Testis (tissue), 2 donors: ENCODE measurements at regions not wholly inside any gene's neighbourhood (a gene's known extent, or its start where the extent isn't known, plus 50 kb on each side); places are given as distances from the start of the nearest gene placed in this dataset.

Experiments used
- DNase-seq: peaks from one replicate; pipeline ENCODE4 v3.0.0-alpha.2; 2019
- H3K27ac ChIP-seq, 2 donors: fragments of 200-600 bp; sonication (generic); one replicate each; pipeline ENCODE4 v1.5.1; 2019
- H3K27me3 ChIP-seq: fragments of 200-600 bp; sonication (generic); one replicate; pipeline ENCODE4 v1.5.1; 2019
- H3K36me3 ChIP-seq: fragments of 200-600 bp; sonication (generic); one replicate; pipeline ENCODE4 v1.5.1; 2017; ENCODE audit warnings: low read depth; ENCODE audit errors: missing control alignments
- H3K4me1 ChIP-seq: fragments of 200-600 bp; sonication (generic); one replicate; pipeline ENCODE4 v1.5.1; 2019
- H3K4me3 ChIP-seq, 2 donors: fragments of 200-600 bp; sonication (generic); one replicate each; pipeline ENCODE4 v1.5.1; 2017 to 2019
- H3K9me3 ChIP-seq: fragments of 200-600 bp; sonication (generic); one replicate; pipeline ENCODE4 v1.5.1; 2017
- POLR2A ChIP-seq: fragments of 450-650 bp; IDR thresholded peaks from one replicate; pipeline ENCODE4 v1.6.1; 2017; ENCODE audit warnings: antibody characterized with exemption, mild to moderate bottlenecking, moderate library complexity
- WGBS, 2 donors: methylation state at CpG; one replicate each; pipeline ENCODE4 v1.1.5; 2018; 5-methylcytosine and 5-hydroxymethylcytosine counted together
- intact Hi-C: fragments of 100-400 bp; cut with DNase I; formaldehyde crosslinking; loops from one replicate; pipeline ENCODE4 v1.15.1; 2023; ENCODE audit warnings: low total_unique reads
- TF ChIP-seq, protein P1 (sequence below), 3 experiments: fragments of 450-650 bp in 2 of 3; fragments of 200-600 bp in 1 of 3; sonication (generic) in 1 of 3; IDR thresholded peaks; one replicate each; pipeline ENCODE4 v1.5.1; 2016 to 2019; ENCODE audit warnings: antibody characterized with exemption in 3 of 3, mild to moderate bottlenecking in 2 of 3, moderate library complexity in 1 of 3

DNA sequence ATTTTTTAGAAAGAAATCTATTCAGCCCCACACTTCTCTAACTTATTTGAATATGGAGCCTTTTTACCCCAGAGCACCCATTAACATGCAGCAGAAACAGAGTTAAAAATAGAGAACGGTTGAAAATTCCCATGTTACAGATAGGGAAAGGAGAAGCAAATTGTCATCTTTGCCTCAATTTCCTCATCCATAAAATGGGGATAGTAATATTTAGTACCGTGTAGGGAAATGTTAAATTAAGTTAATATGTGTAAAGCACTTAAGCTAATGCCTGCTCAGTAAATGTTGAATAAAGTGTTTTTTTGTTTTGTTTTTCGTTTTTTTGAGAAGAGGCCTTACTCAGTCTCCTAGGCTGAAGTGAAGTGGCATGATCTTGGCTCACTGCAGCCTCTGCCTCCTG is 50.3 kb downstream of the NAV1 start:
- H3K27ac ChIP-seq: no peak overlapping the region
- no peak for TF ChIP-seq POLR2A
- TF ChIP-seq, protein P1, sequence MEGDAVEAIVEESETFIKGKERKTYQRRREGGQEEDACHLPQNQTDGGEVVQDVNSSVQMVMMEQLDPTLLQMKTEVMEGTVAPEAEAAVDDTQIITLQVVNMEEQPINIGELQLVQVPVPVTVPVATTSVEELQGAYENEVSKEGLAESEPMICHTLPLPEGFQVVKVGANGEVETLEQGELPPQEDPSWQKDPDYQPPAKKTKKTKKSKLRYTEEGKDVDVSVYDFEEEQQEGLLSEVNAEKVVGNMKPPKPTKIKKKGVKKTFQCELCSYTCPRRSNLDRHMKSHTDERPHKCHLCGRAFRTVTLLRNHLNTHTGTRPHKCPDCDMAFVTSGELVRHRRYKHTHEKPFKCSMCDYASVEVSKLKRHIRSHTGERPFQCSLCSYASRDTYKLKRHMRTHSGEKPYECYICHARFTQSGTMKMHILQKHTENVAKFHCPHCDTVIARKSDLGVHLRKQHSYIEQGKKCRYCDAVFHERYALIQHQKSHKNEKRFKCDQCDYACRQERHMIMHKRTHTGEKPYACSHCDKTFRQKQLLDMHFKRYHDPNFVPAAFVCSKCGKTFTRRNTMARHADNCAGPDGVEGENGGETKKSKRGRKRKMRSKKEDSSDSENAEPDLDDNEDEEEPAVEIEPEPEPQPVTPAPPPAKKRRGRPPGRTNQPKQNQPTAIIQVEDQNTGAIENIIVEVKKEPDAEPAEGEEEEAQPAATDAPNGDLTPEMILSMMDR (IDR thresholded peaks at IDR 0.05): no peak
- WGBS, 2 donors: 84 to 89% methylated on average over 3 of the region's 3 CpGs
- H3K27me3 ChIP-seq: no peaks in the 10 kb centered on the region
- no peak overlapping the region for H3K4me3 ChIP-seq
- H3K36me3 ChIP-seq: no peaks in the 10 kb centered on the region
- no peaks in the 10 kb centered on the region for H3K9me3 ChIP-seq
- H3K4me1 ChIP-seq: no peaks in the 10 kb centered on the region
- intact Hi-C loops: no loop called here
- DNase-seq: no peak

DNA sequence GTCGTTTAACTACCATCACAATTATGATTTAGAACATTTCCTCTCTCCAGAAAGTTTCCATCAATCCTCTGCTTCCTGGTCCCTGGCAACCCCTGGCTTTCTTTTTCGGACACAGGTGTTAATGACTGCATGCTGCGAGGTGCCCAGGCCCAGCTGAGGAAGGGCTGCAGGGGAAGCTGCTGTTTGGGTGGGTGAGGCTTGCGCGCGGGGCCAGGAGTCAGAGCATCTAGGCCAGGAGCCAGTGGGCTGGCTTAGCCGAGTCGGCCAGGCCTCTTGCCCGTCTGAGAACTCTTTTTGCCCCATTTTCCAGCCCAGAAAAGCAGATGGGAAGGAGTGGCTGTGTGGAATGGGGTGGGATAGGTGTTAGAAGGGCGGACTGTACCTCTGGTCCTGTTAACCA is 51.5 kb downstream of the NAV1 start:
- intact Hi-C loops: no loop called here
- Histone ChIP-seq H3K36me3 (no peaks in the 10 kb centered on the region), H3K9me3 (no peaks in the 10 kb centered on the region), H3K4me3 (no peak overlapping the region), H3K27ac (no peak overlapping the region), H3K4me1 (no peaks in the 10 kb centered on the region), H3K27me3 (no peaks in the 10 kb centered on the region)
- 93 to 96% methylated on average over 10 of the region's 10 CpGs for WGBS, 2 donors
- DNase-seq: no peak
- TF ChIP-seq, protein P1 (IDR thresholded peaks at IDR 0.05): no peak
- TF ChIP-seq POLR2A: no peak

DNA sequence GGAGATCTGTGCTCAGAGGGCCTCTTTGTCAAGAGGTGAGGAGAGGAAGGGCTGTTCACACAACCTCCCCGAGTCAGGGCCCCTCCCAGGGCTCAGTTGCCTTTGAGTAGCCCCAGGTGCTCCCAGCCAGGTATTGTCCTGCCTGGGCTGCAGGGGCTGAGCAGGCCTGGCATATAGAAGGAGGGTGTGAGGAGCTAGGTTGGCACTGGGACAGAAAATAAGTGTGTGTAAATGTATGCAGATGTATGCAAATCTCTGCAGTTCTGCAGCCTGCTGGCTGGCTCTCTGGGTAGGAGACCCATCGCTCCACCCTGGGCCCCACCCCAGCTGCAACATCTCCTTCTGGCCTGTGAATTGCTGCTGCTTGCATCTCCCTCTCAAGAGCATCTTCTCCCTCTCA is 52.4 kb downstream of the NAV1 start:
- 70 to 80% methylated on average over 2 of the region's 2 CpGs for WGBS, 2 donors
- DNase-seq: no peak

DNA sequence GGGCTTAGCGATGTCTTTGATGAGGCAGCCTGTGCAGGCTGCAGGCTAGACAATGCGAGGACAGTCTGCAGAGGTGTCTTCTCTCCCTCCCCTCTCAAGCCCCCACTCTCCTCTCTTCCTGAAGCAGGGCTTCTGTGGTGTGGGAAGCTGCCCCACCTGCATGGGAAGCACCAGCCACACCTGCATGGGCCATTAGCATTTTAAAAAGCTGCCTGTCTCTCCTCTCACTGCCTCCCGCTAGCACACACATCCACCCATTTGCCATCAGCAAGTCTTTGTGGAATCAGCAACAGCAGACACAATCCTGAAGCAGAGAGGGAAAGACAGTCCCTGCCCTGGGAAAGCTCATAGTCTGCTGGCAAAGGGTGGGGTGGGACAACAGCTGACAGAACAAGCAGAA is 53.1 kb downstream of the NAV1 start:
- 82 to 95% methylated on average over 3 of the region's 3 CpGs for WGBS, 2 donors

More for the DNA sequence above, 52.4 kb downstream of the NAV1 start:
- Histone ChIP-seq H3K4me3 (no peak overlapping the region), H3K36me3 (no peaks in the 10 kb centered on the region), H3K4me1 (no peaks in the 10 kb centered on the region), H3K27me3 (no peaks in the 10 kb centered on the region), H3K9me3 (no peaks in the 10 kb centered on the region), H3K27ac (no peak overlapping the region)
- no peak for TF ChIP-seq POLR2A
- TF ChIP-seq, protein P1 (IDR thresholded peaks at IDR 0.05): no peak
- intact Hi-C loops: no loop called here

More for the DNA sequence above, 53.1 kb downstream of the NAV1 start:
- H3K27ac ChIP-seq: no peak overlapping the region
- H3K9me3 ChIP-seq: no peaks in the 10 kb centered on the region
- H3K4me3 ChIP-seq: no peak overlapping the region
- no peaks in the 10 kb centered on the region for H3K36me3 ChIP-seq
- no peak for TF ChIP-seq POLR2A
- TF ChIP-seq, protein P1 (IDR thresholded peaks at IDR 0.05): no peak
- no peaks in the 10 kb centered on the region for H3K27me3 ChIP-seq
- H3K4me1 ChIP-seq: no peaks in the 10 kb centered on the region
- intact Hi-C loops: no loop called here
- DNase-seq: no peak
